ENCODE measurements at regions not wholly inside any gene's neighbourhood (a gene's known extent, or its start where the extent isn't known, plus 50 kb on each side); places are given as distances from the start of the nearest gene placed in this dataset.

DNA sequence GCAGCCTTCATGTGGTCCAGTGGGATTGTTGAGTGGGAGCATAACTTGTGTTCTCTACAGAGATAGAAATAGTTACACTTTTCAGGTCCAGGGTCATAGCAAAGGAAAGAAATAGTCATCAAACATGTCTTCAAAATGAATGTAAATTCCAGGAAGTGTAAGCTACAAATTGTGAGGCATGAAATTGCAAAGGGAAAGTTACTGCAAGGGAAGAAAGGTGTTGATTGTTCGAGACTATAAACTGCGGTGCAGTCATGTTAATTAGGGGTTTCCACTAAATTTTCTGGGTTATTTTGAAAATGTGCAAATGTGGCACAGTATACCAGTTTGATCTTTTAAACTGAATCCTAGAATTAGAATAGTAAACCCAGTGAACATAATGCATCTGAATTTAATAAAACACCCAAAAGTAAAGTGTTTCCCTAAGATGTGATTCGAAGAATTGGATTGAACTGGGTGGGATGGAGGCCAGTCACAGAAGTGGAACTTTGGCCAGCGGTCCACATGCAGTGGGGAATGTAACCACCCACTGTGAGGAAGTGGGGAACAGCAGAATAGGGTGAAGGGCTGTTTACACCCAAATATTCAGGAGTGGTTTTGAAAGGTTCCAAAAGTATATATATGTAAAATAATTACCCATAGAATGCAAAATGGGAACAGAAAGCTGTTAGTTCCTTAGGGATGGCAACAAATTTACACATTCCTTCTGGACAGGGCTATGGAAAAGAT lies 126.5 kb upstream of the CCDC68 start:
- TF ChIP-seq EP300 (IDR thresholded peaks at IDR 0.05; ENCODE audit: borderline replicate concordance) (no peak), YY1 (IDR thresholded peaks at IDR 0.05; ENCODE audit: low read depth) (no peak), TCF12 (IDR thresholded peaks at IDR 0.05; ENCODE audit: low read depth) (no peak), EGR1 (IDR thresholded peaks at IDR 0.05) (no peak), REST (IDR thresholded peaks at IDR 0.05; ENCODE audit: low read depth) (no peak), ZBTB7A (IDR thresholded peaks at IDR 0.05; ENCODE audit: low read depth) (no peak), RAD21 (IDR thresholded peaks at IDR 0.05; ENCODE audit: low read depth) (no peak), FOXM1 (IDR thresholded peaks at IDR 0.05; ENCODE audit: borderline replicate concordance, low read depth) (no peak), CREB1 (IDR thresholded peaks at IDR 0.05; ENCODE audit: low read depth) (no peak)
- TF ChIP-seq, protein P1, sequence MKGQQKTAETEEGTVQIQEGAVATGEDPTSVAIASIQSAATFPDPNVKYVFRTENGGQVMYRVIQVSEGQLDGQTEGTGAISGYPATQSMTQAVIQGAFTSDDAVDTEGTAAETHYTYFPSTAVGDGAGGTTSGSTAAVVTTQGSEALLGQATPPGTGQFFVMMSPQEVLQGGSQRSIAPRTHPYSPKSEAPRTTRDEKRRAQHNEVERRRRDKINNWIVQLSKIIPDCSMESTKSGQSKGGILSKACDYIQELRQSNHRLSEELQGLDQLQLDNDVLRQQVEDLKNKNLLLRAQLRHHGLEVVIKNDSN (IDR thresholded peaks at IDR 0.05) = no peak
- TF ChIP-seq, protein P2, sequence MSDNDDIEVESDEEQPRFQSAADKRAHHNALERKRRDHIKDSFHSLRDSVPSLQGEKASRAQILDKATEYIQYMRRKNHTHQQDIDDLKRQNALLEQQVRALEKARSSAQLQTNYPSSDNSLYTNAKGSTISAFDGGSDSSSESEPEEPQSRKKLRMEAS (IDR thresholded peaks at IDR 0.05) = no peak
